ENCODE measurements at regions not wholly inside any gene's neighbourhood (a gene's known extent, or its start where the extent isn't known, plus 50 kb on each side); places are given as distances from the start of the nearest gene placed in this dataset.
A peak's percentile ranks its signal among the peaks of the same experiment; 100 is the strongest.

DNA sequence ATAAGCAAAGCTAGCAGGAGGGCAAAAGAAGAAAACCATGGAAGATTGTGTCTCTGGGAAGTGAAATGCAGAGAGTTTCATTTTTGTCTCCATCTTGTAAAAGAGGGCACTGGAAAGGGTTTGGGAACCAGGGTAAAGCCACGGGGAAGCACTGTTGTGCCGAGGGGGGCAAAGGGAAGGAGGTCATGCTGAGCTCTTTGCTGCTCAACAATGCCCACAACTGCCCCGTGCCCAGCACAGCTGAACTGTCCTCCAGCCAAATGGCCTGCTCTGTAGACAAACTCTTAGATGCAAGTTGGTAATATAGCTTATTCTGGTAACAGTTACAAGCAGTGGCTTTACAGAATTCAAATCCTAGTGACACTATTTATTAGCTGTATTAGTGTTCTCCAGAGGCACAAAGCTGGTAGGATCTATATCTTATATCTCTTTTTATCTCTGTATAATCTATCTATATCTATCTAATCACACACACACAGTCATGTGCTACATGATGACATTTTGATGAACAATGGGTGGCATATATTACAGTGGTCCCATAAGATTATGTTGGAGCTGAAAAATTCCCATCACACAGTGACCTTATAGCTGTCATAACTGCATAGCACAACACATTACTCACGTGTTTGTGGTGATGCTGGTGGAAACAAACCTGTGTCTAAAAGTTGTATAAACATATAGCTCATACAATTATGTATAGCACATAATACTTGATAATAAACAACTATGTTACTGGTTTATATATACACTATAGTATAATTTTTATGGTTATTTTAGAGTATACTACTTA is 203.4 kb upstream of the DDHD1 start:
- DNase-seq (ENCODE audit: low read depth in 2 of 2): no peak

DNA sequence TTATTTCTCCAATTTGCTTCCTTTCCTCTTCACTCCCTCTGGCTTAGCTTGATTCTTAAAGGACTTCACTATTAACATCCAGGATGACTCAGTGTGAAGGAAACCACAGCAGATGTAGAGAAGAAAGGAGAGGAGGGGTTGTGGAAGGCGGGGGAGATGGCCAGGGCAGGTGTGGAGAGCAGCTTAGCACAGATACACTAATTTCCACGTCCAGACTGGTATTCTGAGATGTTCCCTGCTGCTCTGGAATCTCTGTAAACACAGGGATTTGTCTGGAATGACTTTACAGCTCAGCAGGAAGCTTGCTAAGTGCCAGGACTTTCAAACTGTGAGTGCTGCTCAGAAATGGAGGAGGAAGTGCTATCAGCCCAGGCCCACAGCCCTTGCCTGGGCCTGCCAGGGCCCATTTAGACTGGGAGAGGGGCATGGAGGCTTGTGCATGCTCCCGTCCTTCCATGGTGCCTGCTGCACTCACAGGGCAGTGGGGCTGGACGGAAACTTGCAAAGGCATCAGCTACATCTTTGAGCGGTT is 202.5 kb upstream of the DDHD1 start:
- DNase-seq (ENCODE audit: low read depth in 2 of 2): no peak

DNA sequence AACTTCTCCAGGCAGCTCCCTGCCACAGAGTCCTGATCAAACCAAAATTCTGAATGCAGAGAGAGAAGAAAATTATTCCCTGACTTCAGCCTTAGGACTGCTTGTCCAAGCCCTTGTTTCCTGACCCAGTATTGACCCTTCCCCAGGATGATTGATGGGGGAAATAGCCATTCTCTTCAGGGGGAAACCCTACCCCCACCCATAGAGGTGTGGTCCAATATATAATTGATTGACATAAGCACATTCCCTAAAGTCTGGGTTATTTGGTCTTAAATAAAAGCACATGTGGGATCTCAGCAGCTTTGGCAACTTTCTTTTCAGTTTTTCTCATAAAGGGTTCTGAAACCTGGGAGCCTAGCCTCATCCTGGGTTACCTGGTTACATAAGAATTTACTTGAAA is 201.2 kb upstream of the DDHD1 start:
- no peak for DNase-seq (ENCODE audit: low read depth in 2 of 2)

GRCh38 chr14:53350866-53351265 is 197.7 kb upstream of the DDHD1 start:
- no peak for DNase-seq (ENCODE audit: low read depth in 2 of 2)

DNA sequence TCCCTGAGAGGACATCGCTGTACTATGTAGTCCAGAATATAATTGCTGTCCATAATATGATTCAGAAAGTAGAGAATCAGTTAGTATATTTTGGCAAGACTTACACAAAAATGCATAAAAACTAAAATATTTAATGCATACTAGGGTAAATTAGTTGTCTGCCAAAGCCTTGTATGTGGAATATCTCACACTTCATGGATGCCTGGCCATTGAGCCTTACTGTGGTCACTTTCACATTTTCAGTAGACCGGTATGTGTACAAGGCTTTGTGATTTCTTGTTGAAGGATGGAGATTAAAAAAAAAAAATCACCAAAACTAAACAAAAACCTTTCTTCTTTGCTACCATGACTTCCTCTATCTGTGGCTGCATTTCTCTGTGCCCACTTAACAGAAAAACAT is 197.3 kb upstream of the DDHD1 start:
- no peak for DNase-seq (ENCODE audit: low read depth in 2 of 2)

DNA sequence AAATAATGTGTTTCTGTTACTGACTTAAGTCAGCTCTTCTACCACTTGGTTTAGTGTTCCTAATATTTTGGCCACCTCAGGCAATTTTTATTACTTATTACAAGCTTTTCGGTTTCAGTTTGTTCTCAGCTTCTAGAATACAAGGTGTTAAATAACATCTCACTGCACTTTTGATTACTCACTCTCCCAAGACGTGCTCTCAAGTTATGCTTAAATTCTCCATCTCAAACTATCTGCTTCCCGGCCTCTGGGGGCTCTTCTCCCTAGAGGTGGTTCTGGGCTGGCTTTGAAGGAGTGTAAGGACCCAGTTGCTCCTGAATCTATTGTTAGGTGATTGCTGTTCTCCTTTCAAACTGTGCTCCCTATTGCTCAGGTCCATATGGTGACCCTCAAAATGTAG is 193.9 kb upstream of the DDHD1 start:
- no peak for DNase-seq (ENCODE audit: low read depth in 2 of 2)

- DNase-seq (ENCODE audit: low read depth in 2 of 2): no peak
Measured at GRCh38 chr14:53341324-53341723, 188.2 kb upstream of the DDHD1 start.

DNA sequence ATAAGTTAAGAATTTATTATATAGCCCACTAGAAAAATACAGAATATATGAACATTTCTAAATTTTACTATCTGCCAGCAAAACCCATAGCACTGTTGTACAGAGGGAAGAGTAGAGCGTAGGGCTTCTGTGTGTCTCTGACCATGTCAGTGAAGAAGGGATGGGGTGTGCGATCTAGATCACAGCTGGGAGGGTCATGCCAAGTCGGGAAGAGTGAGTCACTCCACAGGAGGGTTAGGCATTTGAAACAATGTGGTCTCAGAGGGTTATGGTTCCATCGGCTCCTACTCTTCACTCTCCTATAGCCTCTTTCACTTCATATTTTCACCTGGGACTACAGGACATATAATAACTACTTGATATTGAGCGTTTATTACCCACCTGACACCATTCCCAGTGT is 185.1 kb upstream of the DDHD1 start:
- no peak for DNase-seq (ENCODE audit: low read depth in 2 of 2)

GRCh38 chr14:53336729-53337128 is 183.6 kb upstream of the DDHD1 start:
- no peak for DNase-seq (ENCODE audit: low read depth in 2 of 2)

- DNase-seq (ENCODE audit: low read depth in 2 of 2): no peak
Measured at GRCh38 chr14:53333809-53334208, 180.7 kb upstream of the DDHD1 start.

DNA sequence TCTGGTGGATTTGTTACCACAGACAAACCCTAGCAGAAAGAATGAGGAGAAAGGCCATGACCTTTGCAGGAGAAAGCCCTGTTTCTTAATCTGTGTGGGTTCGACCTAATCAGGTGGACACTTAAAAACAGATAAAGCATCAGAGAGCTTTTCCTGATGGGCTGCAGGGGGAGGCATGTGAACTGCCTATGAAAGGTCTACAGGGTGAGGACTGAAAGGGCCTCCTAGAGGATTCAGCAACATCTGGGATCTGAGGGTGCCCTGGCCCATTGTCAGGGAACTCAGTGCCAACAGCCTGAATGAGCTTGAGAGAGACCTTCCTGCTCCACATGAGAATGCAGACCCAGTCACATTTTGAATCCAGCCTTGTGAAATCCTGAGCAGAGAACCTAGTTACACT is 178.8 kb upstream of the DDHD1 start:
- DNase-seq (ENCODE audit: low read depth in 2 of 2): no peak

DNA sequence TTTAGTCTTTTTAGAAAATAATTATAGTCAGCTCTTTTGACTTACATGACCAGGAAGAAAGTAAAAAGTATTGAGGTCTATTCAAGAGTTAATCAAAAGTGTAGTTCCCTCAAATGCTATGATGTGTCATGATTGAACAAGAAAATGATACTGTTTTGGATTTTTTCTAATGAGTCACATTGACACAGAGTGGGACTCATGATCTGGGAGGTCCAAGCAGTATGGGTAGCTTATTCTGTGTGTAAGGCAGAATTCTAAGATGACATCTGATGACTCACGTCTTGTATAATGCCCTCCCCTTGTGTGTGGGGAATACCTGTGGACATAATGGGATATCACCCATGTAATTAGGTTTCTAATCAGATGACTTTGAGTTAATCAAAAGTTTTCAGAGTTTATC is 178.1 kb upstream of the DDHD1 start:
- no peak for DNase-seq (ENCODE audit: low read depth in 2 of 2)

GRCh38 chr14:53330441-53330840 is 177.3 kb upstream of the DDHD1 start:
- DNase-seq (ENCODE audit: low read depth in 2 of 2): no peak

GRCh38 chr14:53328841-53329240 is 175.7 kb upstream of the DDHD1 start:
- DNase-seq (ENCODE audit: low read depth in 2 of 2): no peak

DNA sequence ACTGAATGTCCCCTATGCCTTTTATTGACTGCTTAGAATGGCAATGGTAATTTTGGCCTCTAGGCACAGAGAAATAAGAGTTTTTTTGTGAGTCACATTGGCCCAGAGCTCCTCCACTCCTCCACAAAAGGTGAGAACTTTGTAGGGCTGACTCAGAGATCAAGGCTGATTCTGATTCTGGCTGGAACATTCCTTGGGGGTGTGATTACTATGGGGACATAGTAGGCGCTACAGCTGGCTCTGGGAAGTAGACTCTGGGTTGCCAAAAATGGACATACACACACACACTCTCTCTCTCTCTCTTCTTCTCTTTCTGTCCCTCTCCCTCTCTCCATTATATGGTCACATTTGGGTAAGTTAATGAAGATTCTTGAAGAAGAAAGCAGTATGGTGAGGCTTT is 174.6 kb upstream of the DDHD1 start:
- no peak for DNase-seq (ENCODE audit: low read depth in 2 of 2)

GRCh38 chr14:53325176-53325806 is 172.2 kb upstream of the DDHD1 start:
- no peak for DNase-seq (ENCODE audit: low read depth in 2 of 2)

DNA sequence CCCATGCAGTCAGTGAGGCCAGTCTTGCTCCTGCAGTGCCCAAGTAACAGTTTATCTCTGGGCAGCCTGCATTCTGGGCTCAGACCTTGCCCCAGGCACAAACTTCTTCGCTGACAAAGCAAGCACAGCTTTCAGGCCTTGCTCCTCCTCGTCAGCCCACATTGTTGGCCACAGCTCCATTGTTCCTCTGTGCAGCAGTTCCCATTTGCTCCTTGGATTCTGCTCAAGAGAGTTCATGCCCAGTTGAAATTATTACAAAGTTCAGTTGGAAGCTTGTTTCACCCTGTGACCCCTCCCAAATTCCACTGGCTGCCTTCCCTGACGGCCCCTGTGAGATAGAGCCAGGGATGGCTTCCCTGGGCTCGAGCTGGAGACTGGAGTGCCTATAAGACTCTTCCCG is 163.4 kb upstream of the DDHD1 start:
- DNase-seq (ENCODE audit: low read depth in 2 of 2): no peak

GRCh38 chr14:53310412-53310811 is 157.3 kb upstream of the DDHD1 start:
- DNase-seq (ENCODE audit: low read depth in 2 of 2): no peak

- no peak for DNase-seq (ENCODE audit: low read depth in 2 of 2)
Measured at GRCh38 chr14:53306911-53307310, 153.8 kb upstream of the DDHD1 start.

- DNase-seq (ENCODE audit: low read depth in 2 of 2): peak; percentile 1 to 22
Measured at GRCh38 chr14:53306267-53306721, 153.2 kb upstream of the DDHD1 start.

DNA sequence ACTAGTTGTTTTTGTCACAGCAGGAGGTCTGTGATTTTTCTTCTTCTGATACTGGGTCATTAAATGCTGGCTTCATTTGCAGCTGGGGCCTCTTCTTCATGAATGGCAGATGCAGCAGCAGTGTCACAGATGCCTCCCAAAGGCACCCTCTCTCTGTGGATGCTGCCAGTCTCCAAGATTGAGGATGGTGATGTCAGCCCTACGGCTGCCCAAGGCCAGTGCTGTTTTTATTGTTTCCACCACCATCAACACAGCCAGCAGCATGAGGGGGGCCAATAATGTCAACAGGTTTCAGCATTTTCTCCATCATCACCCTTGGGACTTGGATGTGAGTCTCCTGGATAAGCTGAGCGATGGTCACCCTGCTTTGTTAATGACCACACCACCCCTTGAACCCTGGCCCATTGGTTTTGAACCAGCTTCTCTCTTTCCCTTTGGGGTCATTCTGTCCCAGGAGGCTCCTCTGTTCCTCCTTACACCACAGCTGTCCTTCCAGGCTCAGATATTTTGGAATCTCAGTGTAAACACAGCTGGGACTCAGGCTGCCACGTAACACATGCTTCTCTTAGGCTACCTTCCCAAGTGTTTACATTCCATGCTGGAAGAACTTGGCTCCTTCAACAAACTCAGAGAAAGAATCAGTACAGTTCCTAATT is 151.7 kb upstream of the DDHD1 start:
- no peak for DNase-seq (ENCODE audit: low read depth in 2 of 2)

DNA sequence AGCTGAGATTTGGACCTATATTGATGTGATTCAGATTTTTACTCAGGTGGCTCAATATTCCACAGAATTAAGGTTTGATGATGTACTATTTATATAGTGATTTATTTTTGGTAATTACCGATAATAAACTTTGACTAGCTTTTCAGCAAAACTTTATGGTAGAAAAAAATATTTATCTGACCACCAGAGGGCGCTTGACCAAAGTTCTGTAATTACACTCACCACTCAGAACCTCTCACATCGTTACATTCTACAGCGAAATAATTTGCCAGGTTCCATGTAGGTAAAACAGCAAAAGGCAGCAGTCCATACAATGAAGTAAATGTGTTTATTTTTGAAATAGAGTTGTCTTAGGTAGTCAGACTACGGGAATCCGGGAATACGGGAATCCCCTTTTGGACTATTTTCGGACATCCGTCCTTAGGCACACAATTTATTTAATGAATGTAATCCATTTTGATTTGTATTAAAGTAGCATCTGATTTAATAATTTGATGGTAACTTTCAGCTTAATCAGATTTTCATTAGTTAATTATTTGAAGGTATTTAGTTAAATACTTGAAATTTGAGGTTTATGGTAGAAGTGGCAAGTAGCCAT is 143.0 kb upstream of the DDHD1 start:
- DNase-seq (ENCODE audit: low read depth in 2 of 2): no peak

Measured in stimulated activated CD4-positive, alpha-beta T cell treated with anti-CD3 and anti-CD28 coated beads, Interleukin-12 subunit alpha, Interleukin-12 subunit beta, amount 100 ng/mL, for 24 hours (primary cell).